ENCODE measurements at regions not wholly inside any gene's neighbourhood (a gene's known extent, or its start where the extent isn't known, plus 50 kb on each side); places are given as distances from the start of the nearest gene placed in this dataset.
"Not testable (repeated sequence)": the region's sequence is repeated elsewhere in the genome, so short reads cannot be mapped to it uniquely, and the experiment has no call there.

DNA sequence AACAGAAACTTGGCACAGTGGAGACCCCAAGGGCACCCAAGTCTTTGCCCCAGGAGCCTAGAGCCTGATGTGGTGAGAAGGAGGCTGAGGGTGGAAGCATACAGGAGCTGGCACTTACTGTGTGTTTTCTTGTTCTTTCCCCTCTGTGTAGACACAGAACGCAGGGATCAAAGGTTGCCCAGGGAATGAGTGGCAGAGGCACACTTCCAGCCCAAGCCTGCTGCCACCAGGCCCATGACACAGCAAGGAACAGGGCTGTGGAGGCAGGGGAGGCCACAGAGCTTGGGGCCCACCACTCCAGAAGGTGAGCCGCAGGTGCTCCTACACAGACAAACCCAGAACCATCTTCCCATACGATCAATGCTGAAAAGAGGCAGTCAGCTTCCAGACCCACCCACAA is 73.9 kb upstream of the S1PR3 start:
- 83 to 91% methylated on average over 3 of the region's 3 CpGs for WGBS, 2 donors
- no peak for DNase-seq (ENCODE audit: low spot score in 2 of 2)
- intact Hi-C loops (cut with DNase I; ENCODE audit: low total_unique reads) = no loop called here
- TF ChIP-seq, protein P1, sequence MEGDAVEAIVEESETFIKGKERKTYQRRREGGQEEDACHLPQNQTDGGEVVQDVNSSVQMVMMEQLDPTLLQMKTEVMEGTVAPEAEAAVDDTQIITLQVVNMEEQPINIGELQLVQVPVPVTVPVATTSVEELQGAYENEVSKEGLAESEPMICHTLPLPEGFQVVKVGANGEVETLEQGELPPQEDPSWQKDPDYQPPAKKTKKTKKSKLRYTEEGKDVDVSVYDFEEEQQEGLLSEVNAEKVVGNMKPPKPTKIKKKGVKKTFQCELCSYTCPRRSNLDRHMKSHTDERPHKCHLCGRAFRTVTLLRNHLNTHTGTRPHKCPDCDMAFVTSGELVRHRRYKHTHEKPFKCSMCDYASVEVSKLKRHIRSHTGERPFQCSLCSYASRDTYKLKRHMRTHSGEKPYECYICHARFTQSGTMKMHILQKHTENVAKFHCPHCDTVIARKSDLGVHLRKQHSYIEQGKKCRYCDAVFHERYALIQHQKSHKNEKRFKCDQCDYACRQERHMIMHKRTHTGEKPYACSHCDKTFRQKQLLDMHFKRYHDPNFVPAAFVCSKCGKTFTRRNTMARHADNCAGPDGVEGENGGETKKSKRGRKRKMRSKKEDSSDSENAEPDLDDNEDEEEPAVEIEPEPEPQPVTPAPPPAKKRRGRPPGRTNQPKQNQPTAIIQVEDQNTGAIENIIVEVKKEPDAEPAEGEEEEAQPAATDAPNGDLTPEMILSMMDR (IDR thresholded peaks at IDR 0.05) = no peak
- no peak for TF ChIP-seq POLR2A (IDR thresholded peaks at IDR 0.05)
- no peak overlapping the region for H3K4me3 ChIP-seq (ENCODE audit: low read depth, poor library complexity, severe bottlenecking)

DNA sequence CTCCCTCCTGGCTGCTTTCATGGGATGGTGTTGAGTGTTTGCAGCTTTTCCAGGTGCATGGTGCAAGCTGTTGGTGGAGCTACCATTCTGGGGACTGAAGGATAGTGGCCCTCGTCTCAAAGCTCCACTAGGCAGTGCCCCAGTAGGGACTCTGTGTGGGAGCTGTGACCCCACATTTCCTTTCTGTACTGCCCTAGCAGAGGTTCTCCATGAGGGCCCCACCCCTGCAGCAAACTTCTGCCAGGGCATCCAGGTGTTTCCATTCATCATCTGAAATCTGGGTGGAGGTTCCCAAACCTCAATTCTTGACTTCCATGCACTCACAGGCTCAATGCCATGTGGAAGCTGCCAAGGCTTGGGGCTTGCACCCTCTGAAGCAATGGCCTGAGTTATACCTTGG is 72.7 kb upstream of the S1PR3 start:
- H3K4me3 ChIP-seq (ENCODE audit: low read depth, poor library complexity, severe bottlenecking); DNase-seq (ENCODE audit: low spot score in 2 of 2); intact Hi-C loops (cut with DNase I; ENCODE audit: low total_unique reads): not testable (repeated sequence)
- WGBS, 2 donors = 82 to 83% methylated on average over 1 of the region's 1 CpG

DNA sequence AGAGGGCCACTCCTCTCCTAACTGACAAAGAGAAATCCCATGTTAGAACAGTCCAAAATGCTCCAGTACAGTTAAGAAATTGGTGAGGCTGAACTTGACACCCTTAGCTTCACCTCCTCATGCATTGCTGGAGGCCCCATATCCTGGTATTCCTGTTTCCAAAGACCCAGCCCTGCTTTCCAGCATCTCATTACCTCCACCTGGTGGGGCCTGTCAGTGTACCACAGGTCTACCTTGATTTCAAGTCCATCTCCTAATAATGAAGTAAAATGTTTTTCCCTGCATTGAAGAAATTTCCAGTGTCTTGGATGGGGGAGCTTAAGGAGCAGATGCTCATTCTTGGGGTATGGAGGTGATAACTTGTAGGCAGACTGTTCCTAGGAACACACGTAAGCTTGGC is 70.6 kb upstream of the S1PR3 start:
- 80 to 97% methylated on average over 1 of the region's 1 CpG for WGBS, 2 donors
- no peak for TF ChIP-seq POLR2A (IDR thresholded peaks at IDR 0.05)
- TF ChIP-seq, protein P1 (IDR thresholded peaks at IDR 0.05) = no peak
- H3K4me3 ChIP-seq (ENCODE audit: low read depth, poor library complexity, severe bottlenecking) = no peak overlapping the region
- DNase-seq (ENCODE audit: low spot score in 2 of 2) = no peak
- intact Hi-C loops (cut with DNase I; ENCODE audit: low total_unique reads) = no loop called here

DNA sequence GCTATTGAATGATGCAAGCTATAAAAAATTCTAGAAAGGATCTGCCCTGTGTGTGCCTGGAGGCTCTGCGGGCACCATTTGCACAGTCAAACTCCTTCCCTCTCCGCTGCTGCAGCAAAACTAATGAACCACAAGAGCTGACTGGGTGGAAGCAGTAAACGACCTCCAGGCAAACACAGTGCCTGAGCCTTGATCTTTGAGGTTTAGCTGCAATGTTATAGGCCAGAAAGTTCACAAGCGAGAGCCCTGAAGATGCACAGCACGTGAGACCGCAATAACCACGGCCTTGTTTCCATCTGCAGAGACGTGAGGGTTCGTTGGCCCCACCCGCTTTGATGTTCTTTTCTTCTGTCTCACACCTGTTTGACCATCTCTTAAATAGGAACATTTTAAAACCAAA is 69.2 kb upstream of the S1PR3 start:
- WGBS, 2 donors = 71 to 73% methylated on average over 10 of the region's 10 CpGs
- TF ChIP-seq, protein P1 (IDR thresholded peaks at IDR 0.05) = no peak
- no peak for TF ChIP-seq POLR2A (IDR thresholded peaks at IDR 0.05)
- intact Hi-C loops (cut with DNase I; ENCODE audit: low total_unique reads) = no loop called here
- H3K4me3 ChIP-seq (ENCODE audit: low read depth, poor library complexity, severe bottlenecking) = no peak overlapping the region
- DNase-seq (ENCODE audit: low spot score in 2 of 2) = no peak

DNA sequence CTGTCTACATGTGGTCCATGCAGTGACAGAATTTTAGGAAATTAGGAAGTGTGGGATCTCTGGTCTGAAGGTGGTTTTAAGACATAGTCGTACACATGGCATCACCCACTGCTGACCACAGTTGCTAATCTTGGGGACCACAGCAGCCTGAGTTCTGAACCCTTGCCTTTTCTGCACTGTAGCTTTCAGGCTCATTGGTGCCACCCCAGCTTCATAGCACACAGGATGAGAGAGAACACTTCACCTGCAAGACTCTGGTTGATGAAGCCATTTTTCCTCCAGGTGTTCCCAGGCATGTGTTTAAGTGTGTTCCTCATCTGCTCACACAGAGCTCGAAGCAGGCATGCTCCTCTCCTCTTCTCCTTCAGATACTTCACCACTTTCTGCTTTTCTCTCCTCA is 68.2 kb upstream of the S1PR3 start:
- no peak overlapping the region for H3K4me3 ChIP-seq (ENCODE audit: low read depth, poor library complexity, severe bottlenecking)
- 89% methylated on average over 2 of the region's 2 CpGs for WGBS, 2 donors
- TF ChIP-seq, protein P1 (IDR thresholded peaks at IDR 0.05) = no peak
- no peak for TF ChIP-seq POLR2A (IDR thresholded peaks at IDR 0.05)
- no peak for DNase-seq (ENCODE audit: low spot score in 2 of 2)
- intact Hi-C loops (cut with DNase I; ENCODE audit: low total_unique reads) = no loop called here

DNA sequence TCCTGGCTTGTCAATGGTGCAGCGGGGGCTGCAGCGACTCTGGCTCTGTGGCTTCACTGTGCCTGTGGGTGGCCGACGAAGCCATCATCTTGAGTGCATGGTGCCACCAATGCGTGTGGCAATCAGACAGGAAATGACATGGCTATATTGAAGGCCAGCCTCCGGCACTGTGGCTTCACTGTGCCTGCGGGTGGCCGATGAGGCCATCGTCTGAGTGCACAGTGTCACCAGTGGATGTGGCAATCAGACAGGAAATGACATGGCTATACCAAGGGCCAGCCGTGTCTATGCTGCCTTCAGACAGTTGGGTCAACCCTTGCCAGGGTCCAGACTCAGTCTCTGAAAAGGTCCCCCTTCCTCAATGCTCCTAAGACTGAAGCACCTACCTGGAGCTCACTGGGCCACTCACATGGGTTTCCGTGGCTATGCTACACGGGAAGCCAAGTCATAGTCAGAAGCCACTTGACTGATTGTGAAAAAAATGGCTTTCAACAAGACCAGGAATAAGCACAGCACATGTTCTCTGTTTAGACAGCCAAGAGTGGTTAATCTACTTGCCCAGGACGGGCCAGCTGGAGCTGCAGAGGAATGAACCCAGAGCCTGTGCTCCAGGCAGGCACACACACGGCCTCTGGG is 67.5 kb upstream of the S1PR3 start:
- 72 to 80% methylated on average over 12 to 14 of the region's 14 CpGs for WGBS, 2 donors
- DNase-seq (ENCODE audit: low spot score in 2 of 2) = no peak
- intact Hi-C loops (cut with DNase I; ENCODE audit: low total_unique reads) = no loop called here
- H3K4me3 ChIP-seq (ENCODE audit: low read depth, poor library complexity, severe bottlenecking) = no peak overlapping the region
- TF ChIP-seq POLR2A (IDR thresholded peaks at IDR 0.05) = no peak
- TF ChIP-seq, protein P1 (IDR thresholded peaks at IDR 0.05) = no peak

All from lower leg skin (tissue), 4 donors.